IMR-90 (cell line): ENCODE measurements at regions not wholly inside any gene's neighbourhood (a gene's known extent, or its start where the extent isn't known, plus 50 kb on each side); places are given as distances from the start of the nearest gene placed in this dataset.

Experiments
- ATAC-seq: fragments of 200-7000 bp; cut with Tn5 transposase; 2 replicates; pipeline ENCODE4 v1.9.1; 2020; ENCODE audit warnings: low read depth, mild to moderate bottlenecking, moderate library complexity
- BruUV-seq: library from RNA; stranded (reverse); fragments of 400-500 nt; replicated peaks from 2 replicates; lab custom pipeline; 2021; lab: Mats Ljungman, UMichigan
- CTCF ChIA-PET: fragments of 300-600 bp; formaldehyde crosslinking; extraction: SDS; loops from one replicate; lab custom pipeline; 2021; ENCODE audit warnings: antibody characterized with exemption; lab: Yijun Ruan, JAX
- POLR2A ChIA-PET: fragments of 300-600 bp; sonication (Branson Sonifier 250); formaldehyde crosslinking; loops from one replicate; lab custom pipeline; 2022; ENCODE audit warnings: antibody characterized with exemption; ENCODE audit not compliant: unreplicated experiment; lab: Charles Lee
- DNase-seq: peaks from one replicate; pipeline ENCODE4 v3.0.0; 2013
- H2AFZ ChIP-seq: replicated peaks from 2 replicates; pipeline ENCODE3; 2013; ENCODE audit warnings: low read length, mild to moderate bottlenecking; ENCODE audit not compliant: poor library complexity
- H2AK5ac ChIP-seq: 2 replicates; pipeline ENCODE4 v1.6.1; 2013; ENCODE audit warnings: low read depth, low read length, inconsistent platforms
- H2AK9ac ChIP-seq: replicated peaks from 2 replicates; pipeline ENCODE3; 2013; ENCODE audit warnings: mild to moderate bottlenecking, low read depth, low read length, moderate library complexity; ENCODE audit not compliant: poor library complexity
- H2BK120ac ChIP-seq: 2 replicates; pipeline ENCODE4 v1.6.1; 2013; ENCODE audit warnings: low read depth, low read length, inconsistent platforms
- H2BK15ac ChIP-seq: 3 replicates; pipeline ENCODE4 v1.6.1; 2013; ENCODE audit warnings: low read depth, low read length, inconsistent platforms
- H2BK20ac ChIP-seq: 2 replicates; pipeline ENCODE4 v1.6.1; 2013; ENCODE audit warnings: low read depth, mild to moderate bottlenecking, inconsistent platforms, low read length, moderate library complexity
- H2BK5ac ChIP-seq: 2 replicates; pipeline ENCODE4 v1.6.1; 2013; ENCODE audit warnings: mild to moderate bottlenecking, low read depth, low read length, inconsistent platforms; ENCODE audit not compliant: poor library complexity, severe bottlenecking
- H3K14ac ChIP-seq: replicated peaks from 2 replicates; pipeline ENCODE4 v1.6.1; 2013; ENCODE audit warnings: low read depth, low read length, inconsistent platforms
- H3K18ac ChIP-seq: 2 replicates; pipeline ENCODE4 v1.6.1; 2013; ENCODE audit warnings: low read depth, low read length, control low read depth
- H3K23ac ChIP-seq: 2 replicates; pipeline ENCODE4 v1.6.1; 2013; ENCODE audit warnings: low read depth, low read length, inconsistent platforms
- H3K27ac ChIP-seq: 2 replicates; pipeline ENCODE4 v1.5.1; 2013; ENCODE audit warnings: mild to moderate bottlenecking, control low read depth, low read length; ENCODE audit not compliant: insufficient read depth
- H3K27me3 ChIP-seq: 2 replicates; pipeline ENCODE4 v1.6.1; 2013; ENCODE audit warnings: low read length; ENCODE audit not compliant: control insufficient read depth, insufficient read depth
- H3K36me3 ChIP-seq: 2 replicates; pipeline ENCODE4 v1.6.1; 2013; ENCODE audit warnings: low read length, mixed read lengths; ENCODE audit not compliant: control insufficient read depth, insufficient read depth
- H3K4ac ChIP-seq: 2 replicates; pipeline ENCODE4 v1.6.1; 2013; ENCODE audit warnings: low read depth, low read length, inconsistent platforms
- H3K4me1 ChIP-seq: 2 replicates; pipeline ENCODE4 v1.6.1; 2013; ENCODE audit warnings: low read length, mixed read lengths; ENCODE audit not compliant: control insufficient read depth, insufficient read depth
- H3K4me2 ChIP-seq: 2 replicates; pipeline ENCODE4 v1.6.1; 2013; ENCODE audit warnings: low read depth, mild to moderate bottlenecking, control low read depth, low read length, moderate library complexity
- H3K4me3 ChIP-seq: 2 replicates; pipeline ENCODE4 v1.5.1; 2013; ENCODE audit warnings: low read depth, mild to moderate bottlenecking, control low read depth, low read length, moderate library complexity; ENCODE audit not compliant: insufficient read depth
- H3K56ac ChIP-seq: 2 replicates; pipeline ENCODE4 v1.6.1; 2013; ENCODE audit warnings: low read length, inconsistent platforms; ENCODE audit not compliant: insufficient read depth; ENCODE audit errors: extremely low read depth
- H3K79me1 ChIP-seq, 2 experiments: 2 replicates each; pipeline ENCODE4 v1.6.1; 2013; ENCODE audit warnings: low read length in 2 of 2, inconsistent platforms in 1 of 2, low read depth in 1 of 2
- H3K9ac ChIP-seq: 2 replicates; pipeline ENCODE4 v1.6.1; 2013; ENCODE audit warnings: low read depth, low read length, control low read depth
- H3K9me1 ChIP-seq: 2 replicates; pipeline ENCODE4 v1.6.1; 2013; ENCODE audit warnings: low read length, inconsistent platforms; ENCODE audit not compliant: insufficient read depth
- H3K9me3 ChIP-seq: 2 replicates; pipeline ENCODE4 v1.6.1; 2013; ENCODE audit warnings: low read length; ENCODE audit not compliant: control insufficient read depth, insufficient read depth
- H4K20me1 ChIP-seq: 2 replicates; pipeline ENCODE4 v1.6.1; 2013; ENCODE audit warnings: low read length, inconsistent platforms; ENCODE audit not compliant: insufficient read depth
- H4K5ac ChIP-seq: 2 replicates; pipeline ENCODE4 v1.6.1; 2013; ENCODE audit warnings: mild to moderate bottlenecking, low read depth, low read length, control low read depth
- H4K8ac ChIP-seq, 2 experiments: 2 replicates each; pipeline ENCODE4 v1.6.1; 2013; ENCODE audit warnings: low read depth in 2 of 2, low read length in 2 of 2, control low read depth in 1 of 2, inconsistent platforms in 1 of 2
- H4K91ac ChIP-seq: 2 replicates; pipeline ENCODE4 v1.6.1; 2013; ENCODE audit warnings: low read depth, low read length, inconsistent platforms; ENCODE audit not compliant: insufficient read depth
- BHLHE40 ChIP-seq: fragments of 150-350 bp; IDR thresholded peaks from 2 replicates; pipeline ENCODE4 v1.6.1; 2016; ENCODE audit warnings: mild to moderate bottlenecking, low read depth, low read length
- CEBPB ChIP-seq: IDR thresholded peaks from 2 replicates; pipeline ENCODE4 v1.6.1; 2012; ENCODE audit warnings: low read depth, low read length, improper control_type of control experiment
- CHD1 ChIP-seq: IDR thresholded peaks from 2 replicates; pipeline ENCODE4 v1.6.1; 2012; ENCODE audit warnings: low read depth, low read length, improper control_type of control experiment
- ELK1 ChIP-seq: fragments of 150-350 bp; IDR thresholded peaks from 2 replicates; pipeline ENCODE4 v1.6.1; 2016; ENCODE audit warnings: low read depth, mild to moderate bottlenecking, low read length, moderate library complexity, borderline replicate concordance
- FOS ChIP-seq: fragments of 150-350 bp; IDR thresholded peaks from 2 replicates; pipeline ENCODE4 v1.6.1; 2016; ENCODE audit warnings: low read depth, low read length
- MAFK ChIP-seq: IDR thresholded peaks from 2 replicates; pipeline ENCODE4 v1.6.1; 2012; ENCODE audit warnings: low read depth, low read length, improper control_type of control experiment
- MAZ ChIP-seq: IDR thresholded peaks from 2 replicates; pipeline ENCODE4 v1.6.1; 2012; ENCODE audit warnings: low read depth, mild to moderate bottlenecking, low read length, improper control_type of control experiment, moderate library complexity, borderline replicate concordance
- MXI1 ChIP-seq: IDR thresholded peaks from 2 replicates; pipeline ENCODE4 v1.6.1; 2012; ENCODE audit warnings: low read depth, mild to moderate bottlenecking, low read length, moderate library complexity, borderline replicate concordance
- NFE2L2 ChIP-seq: fragments of 150-350 bp; IDR thresholded peaks from 2 replicates; pipeline ENCODE4 v1.6.1; 2016; ENCODE audit warnings: low read depth, mild to moderate bottlenecking, low read length
- POLR2A ChIP-seq: IDR thresholded peaks from 2 replicates; pipeline ENCODE4 v1.6.1; 2012; ENCODE audit warnings: mild to moderate bottlenecking, low read depth, low read length
- RAD21 ChIP-seq: IDR thresholded peaks from 2 replicates; pipeline ENCODE4 v1.6.1; 2012; ENCODE audit warnings: low read length, improper control_type of control experiment
- RCOR1 ChIP-seq: IDR thresholded peaks from 2 replicates; pipeline ENCODE4 v1.6.1; 2012; ENCODE audit warnings: mild to moderate bottlenecking, low read length, improper control_type of control experiment; ENCODE audit not compliant: insufficient replicate concordance
- RFX5 ChIP-seq: IDR thresholded peaks from 2 replicates; pipeline ENCODE4 v1.8.0; 2012; ENCODE audit warnings: low read depth, mild to moderate bottlenecking, low read length, moderate library complexity
- SMC3 ChIP-seq: fragments of 150-350 bp; IDR thresholded peaks from 2 replicates; pipeline ENCODE4 v1.6.1; 2016; ENCODE audit warnings: low read depth, mild to moderate bottlenecking, antibody characterized with exemption, low read length, moderate library complexity
- USF2 ChIP-seq: fragments of 150-350 bp; IDR thresholded peaks from 2 replicates; pipeline ENCODE4 v1.6.1; 2017; ENCODE audit warnings: mild to moderate bottlenecking, antibody characterized with exemption, low read length, low read depth
- WGBS, 2 experiments: methylation state at CpG; one replicate each; pipeline versions ENCODE4 v1.1.5 to v1.1.7; 2013; ENCODE audit warnings: missing lambda C conversion rate in 2 of 2; ENCODE audit not compliant: insufficient read length in 1 of 2; ENCODE audit errors: extremely low coverage in 2 of 2; 5-methylcytosine and 5-hydroxymethylcytosine counted together
- dilution Hi-C: fragments of 300-500 bp; cut with HindIII; formaldehyde crosslinking; loops from one replicate; pipeline ENCODE4 v1.14.3; 2018; ENCODE audit warnings: low sequenced_read_pairs; ENCODE audit not compliant: unreplicated experiment
- in situ Hi-C: fragments of 300-500 bp; cut with MboI; formaldehyde crosslinking; loops from 3 replicates; pipeline ENCODE4 v1.14.3; 2019; ENCODE audit warnings: low sequenced_read_pairs, inconsistent platforms, mixed read lengths
- intact Hi-C: fragments of 100-400 bp; cut with micrococcal nuclease; formaldehyde crosslinking; loops from 2 replicates; pipeline ENCODE4 v1.10.0; 2022
- TF ChIP-seq, protein P1 (sequence below): conservative IDR thresholded peaks from 2 replicates; pipeline ENCODE4 v1.5.1; 2012; ENCODE audit warnings: mild to moderate bottlenecking, low read depth, low read length, improper control_type of control experiment

- Histone ChIP-seq H3K27me3 (peaks cover 9% of the 10 kb centered on the region; the same call in 1 of the 2 replicates), H3K36me3 (no peaks in the 10 kb centered on the region), H3K4me3 (no peak overlapping the region), H4K20me1 (no peaks in the 10 kb centered on the region), H4K8ac (no peak overlapping the region), H3K9me1 (no peaks in the 10 kb centered on the region), H4K91ac (no peak overlapping the region), H3K23ac (no peak overlapping the region), H3K18ac (no peak overlapping the region), H3K9me3 (peaks cover 3% of the 10 kb centered on the region; the same call in 1 of the 2 replicates), H3K14ac (no peak overlapping the region), H3K4me2 (no peak overlapping the region; the same call in 1 of the 2 replicates), H2BK120ac (no peak overlapping the region), H2AK5ac (no peak overlapping the region), H2AK9ac (no peak overlapping the region), H4K5ac (no peak overlapping the region), H2BK15ac (no peak overlapping the region), H3K9ac (no peak overlapping the region), H2BK20ac (no peak overlapping the region), H3K27ac (no peak overlapping the region), H3K4me1 (peaks cover 4% of the 10 kb centered on the region; the same call in 1 of the 2 replicates), H3K56ac (no peak overlapping the region), H3K4ac (no peak overlapping the region), H3K79me1 (no peaks in the 10 kb centered on the region), H2BK5ac (no peak overlapping the region), H2AFZ (no peak overlapping the region)
- ChIA-PET CTCF (no interaction called here), POLR2A (no interaction called here)
- TF ChIP-seq RFX5, result no peak
- TF ChIP-seq USF2, result no peak
- TF ChIP-seq, protein P1, sequence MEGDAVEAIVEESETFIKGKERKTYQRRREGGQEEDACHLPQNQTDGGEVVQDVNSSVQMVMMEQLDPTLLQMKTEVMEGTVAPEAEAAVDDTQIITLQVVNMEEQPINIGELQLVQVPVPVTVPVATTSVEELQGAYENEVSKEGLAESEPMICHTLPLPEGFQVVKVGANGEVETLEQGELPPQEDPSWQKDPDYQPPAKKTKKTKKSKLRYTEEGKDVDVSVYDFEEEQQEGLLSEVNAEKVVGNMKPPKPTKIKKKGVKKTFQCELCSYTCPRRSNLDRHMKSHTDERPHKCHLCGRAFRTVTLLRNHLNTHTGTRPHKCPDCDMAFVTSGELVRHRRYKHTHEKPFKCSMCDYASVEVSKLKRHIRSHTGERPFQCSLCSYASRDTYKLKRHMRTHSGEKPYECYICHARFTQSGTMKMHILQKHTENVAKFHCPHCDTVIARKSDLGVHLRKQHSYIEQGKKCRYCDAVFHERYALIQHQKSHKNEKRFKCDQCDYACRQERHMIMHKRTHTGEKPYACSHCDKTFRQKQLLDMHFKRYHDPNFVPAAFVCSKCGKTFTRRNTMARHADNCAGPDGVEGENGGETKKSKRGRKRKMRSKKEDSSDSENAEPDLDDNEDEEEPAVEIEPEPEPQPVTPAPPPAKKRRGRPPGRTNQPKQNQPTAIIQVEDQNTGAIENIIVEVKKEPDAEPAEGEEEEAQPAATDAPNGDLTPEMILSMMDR, result no peak
- no peak for TF ChIP-seq NFE2L2
- no peak for TF ChIP-seq MAZ
- no peak for TF ChIP-seq MXI1
- no peak for TF ChIP-seq CHD1
- TF ChIP-seq POLR2A, result no peak
- no peak for TF ChIP-seq RCOR1
- TF ChIP-seq BHLHE40, result no peak
- TF ChIP-seq MAFK, result no peak
- TF ChIP-seq RAD21, result no peak
- no peak for TF ChIP-seq ELK1
- no peak for TF ChIP-seq CEBPB
- TF ChIP-seq FOS, result no peak
- no peak for TF ChIP-seq SMC3
- in situ Hi-C loops (no loop called here), intact Hi-C loops (no loop called here), dilution Hi-C loops (no loop called here)
- WGBS, 2 experiments, result 78% methylated on average over 5 of the region's 9 CpGs; no CpG with 5 or more reads in 1 of the 2 experiments
- ATAC-seq (no peak), DNase-seq (no peak)
- BruUV-seq, result no TSS peak
Measured at GRCh38 chr2:241932899-241933178, 63.3 kb downstream of the RTP5 start.
